ENCODE measurements at regions not wholly inside any gene's neighbourhood (a gene's known extent, or its start where the extent isn't known, plus 50 kb on each side); places are given as distances from the start of the nearest gene placed in this dataset.

DNA sequence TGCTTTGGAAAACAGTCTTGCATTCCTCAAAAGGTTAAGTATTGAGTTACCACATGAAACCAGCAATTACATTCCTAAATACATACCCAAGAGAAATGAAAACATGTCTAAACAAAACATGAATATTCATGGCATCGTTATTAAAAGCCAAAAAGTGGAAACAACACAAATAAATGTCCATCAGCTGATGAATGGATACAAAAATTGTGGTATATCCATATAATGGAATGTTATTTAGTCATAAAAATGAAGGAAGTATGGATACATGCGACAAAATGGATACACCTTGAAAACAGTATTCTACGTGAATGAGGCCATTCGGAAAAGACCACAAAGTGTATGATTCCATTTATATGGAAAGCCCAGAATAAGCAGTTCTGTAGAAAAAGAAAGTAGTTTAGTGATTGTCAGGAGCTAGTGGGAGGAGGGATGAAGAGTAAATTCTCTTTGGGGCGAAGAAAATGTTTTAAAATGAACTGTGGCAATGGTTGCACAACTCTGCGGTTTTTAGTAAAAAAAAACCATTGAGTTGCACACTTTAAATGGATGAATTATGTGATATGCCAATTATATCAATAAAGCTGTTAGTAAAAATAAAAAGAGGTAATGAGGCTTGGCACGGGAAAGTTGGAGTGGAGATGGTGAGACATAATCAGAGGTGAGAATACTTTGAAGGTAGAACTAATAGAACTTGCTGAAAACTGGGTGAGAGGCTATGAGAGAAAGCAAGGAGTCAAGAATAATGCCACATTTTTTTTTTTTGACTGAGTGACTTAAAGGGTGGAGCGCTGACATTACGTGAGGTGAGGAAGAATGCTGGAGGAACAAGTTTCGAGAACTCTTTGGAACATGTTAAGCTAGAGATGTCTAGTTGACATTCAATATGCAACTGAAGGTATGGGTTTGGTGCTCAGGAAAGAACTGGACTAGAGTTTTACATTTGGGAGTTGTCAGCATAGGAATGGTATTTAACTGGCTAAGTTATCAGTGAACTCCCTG, 194.9 kb upstream of the ZNF608 start:
- TF ChIP-seq POLR2A (IDR thresholded peaks at IDR 0.05) = no peak
- TF ChIP-seq, protein P1, sequence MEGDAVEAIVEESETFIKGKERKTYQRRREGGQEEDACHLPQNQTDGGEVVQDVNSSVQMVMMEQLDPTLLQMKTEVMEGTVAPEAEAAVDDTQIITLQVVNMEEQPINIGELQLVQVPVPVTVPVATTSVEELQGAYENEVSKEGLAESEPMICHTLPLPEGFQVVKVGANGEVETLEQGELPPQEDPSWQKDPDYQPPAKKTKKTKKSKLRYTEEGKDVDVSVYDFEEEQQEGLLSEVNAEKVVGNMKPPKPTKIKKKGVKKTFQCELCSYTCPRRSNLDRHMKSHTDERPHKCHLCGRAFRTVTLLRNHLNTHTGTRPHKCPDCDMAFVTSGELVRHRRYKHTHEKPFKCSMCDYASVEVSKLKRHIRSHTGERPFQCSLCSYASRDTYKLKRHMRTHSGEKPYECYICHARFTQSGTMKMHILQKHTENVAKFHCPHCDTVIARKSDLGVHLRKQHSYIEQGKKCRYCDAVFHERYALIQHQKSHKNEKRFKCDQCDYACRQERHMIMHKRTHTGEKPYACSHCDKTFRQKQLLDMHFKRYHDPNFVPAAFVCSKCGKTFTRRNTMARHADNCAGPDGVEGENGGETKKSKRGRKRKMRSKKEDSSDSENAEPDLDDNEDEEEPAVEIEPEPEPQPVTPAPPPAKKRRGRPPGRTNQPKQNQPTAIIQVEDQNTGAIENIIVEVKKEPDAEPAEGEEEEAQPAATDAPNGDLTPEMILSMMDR (IDR thresholded peaks at IDR 0.05 in 4 of 5, conservative IDR thresholded peaks at IDR 0.05 in 1 of 5) = no peak

Data from gastrocnemius medialis (tissue), 4 donors.